Panc1 (cell line): ENCODE measurements at regions not wholly inside any gene's neighbourhood (a gene's known extent, or its start where the extent isn't known, plus 50 kb on each side); places are given as distances from the start of the nearest gene placed in this dataset.

Source experiments
- CTCF ChIP-seq: fragments of 450-650 bp; IDR thresholded peaks from 2 replicates; pipeline ENCODE4 v1.5.1; 2017; ENCODE audit warnings: mild to moderate bottlenecking
- POLR2AphosphoS5 ChIP-seq: IDR thresholded peaks from 2 replicates; pipeline ENCODE4 v1.6.1; 2012; ENCODE audit warnings: mild to moderate bottlenecking, low read depth, low read length, moderate library complexity

GRCh38 chr3:162111861-162112260 lies 615.3 kb downstream of the OTOL1 start:
- TF ChIP-seq CTCF (no peak), POLR2AphosphoS5 (no peak)
